ENCODE measurements at regions not wholly inside any gene's neighbourhood (a gene's known extent, or its start where the extent isn't known, plus 50 kb on each side); places are given as distances from the start of the nearest gene placed in this dataset.
"Not testable (repeated sequence)": the region's sequence is repeated elsewhere in the genome, so short reads cannot be mapped to it uniquely, and the experiment has no call there.

GRCh38 chrX:22866801-22867200 is 133.0 kb upstream of the DDX53 start:
- TF ChIP-seq, protein P1, sequence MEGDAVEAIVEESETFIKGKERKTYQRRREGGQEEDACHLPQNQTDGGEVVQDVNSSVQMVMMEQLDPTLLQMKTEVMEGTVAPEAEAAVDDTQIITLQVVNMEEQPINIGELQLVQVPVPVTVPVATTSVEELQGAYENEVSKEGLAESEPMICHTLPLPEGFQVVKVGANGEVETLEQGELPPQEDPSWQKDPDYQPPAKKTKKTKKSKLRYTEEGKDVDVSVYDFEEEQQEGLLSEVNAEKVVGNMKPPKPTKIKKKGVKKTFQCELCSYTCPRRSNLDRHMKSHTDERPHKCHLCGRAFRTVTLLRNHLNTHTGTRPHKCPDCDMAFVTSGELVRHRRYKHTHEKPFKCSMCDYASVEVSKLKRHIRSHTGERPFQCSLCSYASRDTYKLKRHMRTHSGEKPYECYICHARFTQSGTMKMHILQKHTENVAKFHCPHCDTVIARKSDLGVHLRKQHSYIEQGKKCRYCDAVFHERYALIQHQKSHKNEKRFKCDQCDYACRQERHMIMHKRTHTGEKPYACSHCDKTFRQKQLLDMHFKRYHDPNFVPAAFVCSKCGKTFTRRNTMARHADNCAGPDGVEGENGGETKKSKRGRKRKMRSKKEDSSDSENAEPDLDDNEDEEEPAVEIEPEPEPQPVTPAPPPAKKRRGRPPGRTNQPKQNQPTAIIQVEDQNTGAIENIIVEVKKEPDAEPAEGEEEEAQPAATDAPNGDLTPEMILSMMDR (conservative IDR thresholded peaks at IDR 0.05 in 1 of 2, IDR thresholded peaks at IDR 0.05 in 1 of 2; ENCODE audit: low read depth in 1 of 2, low read length in 2 of 2) = not testable (repeated sequence)
- not testable (repeated sequence) for TF ChIP-seq EZH2 (IDR thresholded peaks at IDR 0.05; ENCODE audit: low read length, missing control alignments)

All from fibroblast of lung (primary cell).